HG03521 (cell line): ENCODE measurements at regions not wholly inside any gene's neighbourhood (a gene's known extent, or its start where the extent isn't known, plus 50 kb on each side); places are given as distances from the start of the nearest gene placed in this dataset.

Source experiments
- ATAC-seq: cut with Tn5 transposase; IDR thresholded peaks from one replicate; pipeline ENCODE4 v1.9.1; 2021; ENCODE audit warnings: mild to moderate bottlenecking, moderate library complexity; ENCODE audit not compliant: unreplicated experiment

GRCh38 chr9:99732715-99733114 lies 89.0 kb upstream of the NR4A3 start:
- ATAC-seq: no peak

- ATAC-seq: no peak
Observed at GRCh38 chr9:99735041-99735440, 86.6 kb upstream of the NR4A3 start.

GRCh38 chr9:99736291-99736690 lies 85.4 kb upstream of the NR4A3 start:
- no peak for ATAC-seq

GRCh38 chr9:99737649-99738048 lies 84.0 kb upstream of the NR4A3 start:
- ATAC-seq: no peak

- no peak for ATAC-seq
Observed at GRCh38 chr9:99743006-99743405, 78.7 kb upstream of the NR4A3 start.

- ATAC-seq: no peak
Observed at GRCh38 chr9:99743455-99743854, 78.2 kb upstream of the NR4A3 start.

- no peak for ATAC-seq
Observed at GRCh38 chr9:99744132-99744531, 77.6 kb upstream of the NR4A3 start.

GRCh38 chr9:99745085-99745484 lies 76.6 kb upstream of the NR4A3 start:
- no peak for ATAC-seq

GRCh38 chr9:99746406-99746805 lies 75.3 kb upstream of the NR4A3 start:
- ATAC-seq: no peak

GRCh38 chr9:99748266-99748665 lies 73.4 kb upstream of the NR4A3 start:
- no peak for ATAC-seq

GRCh38 chr9:99748676-99749075 lies 73.0 kb upstream of the NR4A3 start:
- no peak for ATAC-seq

- no peak for ATAC-seq
Observed at GRCh38 chr9:99749641-99750040, 72.0 kb upstream of the NR4A3 start.

- ATAC-seq: no peak
Observed at GRCh38 chr9:99750526-99750925, 71.2 kb upstream of the NR4A3 start.

- no peak for ATAC-seq
Observed at GRCh38 chr9:99752417-99753109, 69.1 kb upstream of the NR4A3 start.

GRCh38 chr9:99753436-99753835 lies 68.2 kb upstream of the NR4A3 start:
- ATAC-seq: no peak

GRCh38 chr9:99760421-99760820 lies 61.3 kb upstream of the NR4A3 start:
- no peak for ATAC-seq

- ATAC-seq: peak; percentile 99
Observed at GRCh38 chr9:99762470-99762869, 59.2 kb upstream of the NR4A3 start.
